GM12878 (cell line): ENCODE measurements at regions not wholly inside any gene's neighbourhood (a gene's known extent, or its start where the extent isn't known, plus 50 kb on each side); places are given as distances from the start of the nearest gene placed in this dataset.

Experiments
- ATAC-seq: fragments of 200-7000 bp; cut with Tn5 transposase; 3 replicates; pipeline ENCODE4 v1.9.1; 2020; ENCODE audit warnings: mild to moderate bottlenecking, moderate library complexity
- BruUV-seq: library from RNA; stranded (reverse); fragments of 400-500 nt; replicated peaks from 2 replicates; lab custom pipeline; 2021; lab: Mats Ljungman, UMichigan
- CTCF ChIA-PET: fragments of 300-600 bp; sonication (Branson Sonifier 250); formaldehyde crosslinking; extraction: SDS; loops from one replicate; lab custom pipeline; 2021; ENCODE audit warnings: inconsistent platforms; lab: Yijun Ruan, JAX
- POLR2A ChIA-PET: fragments of 350-600 bp; formaldehyde crosslinking; extraction: SDS; loops from one replicate; lab custom pipeline; 2021; ENCODE audit warnings: inconsistent platforms; lab: Charles Lee
- RAD21 ChIA-PET: fragments of 300-600 bp; sonication (Branson Sonifier 250); formaldehyde crosslinking; loops from one replicate; lab custom pipeline; 2023; ENCODE audit warnings: antibody characterized with exemption; ENCODE audit not compliant: unreplicated experiment; lab: Charles Lee
- SMC1A ChIA-PET: fragments of 300-600 bp; sonication (Branson Sonifier 250); formaldehyde crosslinking; loops from one replicate; lab custom pipeline; 2023; ENCODE audit not compliant: unreplicated experiment, uncharacterized antibody; lab: Charles Lee
- DNase-seq: peaks from one replicate; pipeline ENCODE4 v3.0.0-alpha.2; 2011; ENCODE audit warnings: low read depth, low spot score
- FAIRE-seq: peaks from 3 replicates; lab custom pipeline; 2011; peaks lifted over from hg19 to GRCh38; lab: Jason Lieb, UNC
- H2AFZ ChIP-seq: 2 replicates; pipeline ENCODE4 v1.6.0; 2011; ENCODE audit warnings: low read depth, low read length, control low read depth; ENCODE audit not compliant: control insufficient read depth
- H3K27ac ChIP-seq: 2 replicates; pipeline ENCODE4 v1.5.1; 2011; ENCODE audit warnings: control low read depth; ENCODE audit not compliant: control insufficient read depth, insufficient read depth
- H3K27me3 ChIP-seq, 2 experiments: replicated peaks in 1 of 2; 2 replicates each; pipeline versions ENCODE4 v1.6.0 to v1.6.1; 2011; ENCODE audit warnings: low read length in 1 of 2; ENCODE audit not compliant: control insufficient read depth in 2 of 2, insufficient read depth in 2 of 2
- H3K36me3 ChIP-seq, 2 experiments: 2 replicates each; pipeline ENCODE4 v1.5.1; 2011; ENCODE audit warnings: low read length in 1 of 2; ENCODE audit not compliant: control insufficient read depth in 2 of 2, insufficient read depth in 2 of 2
- H3K4me1 ChIP-seq: 2 replicates; pipeline ENCODE4 v1.6.1; 2011; ENCODE audit warnings: mild to moderate bottlenecking, low read length, moderate library complexity, mixed read lengths; ENCODE audit not compliant: control insufficient read depth, insufficient read depth
- H3K4me2 ChIP-seq: 2 replicates; pipeline ENCODE4 v1.6.0; 2011; ENCODE audit warnings: control low read depth; ENCODE audit not compliant: control insufficient read depth, insufficient read depth
- H3K4me3 ChIP-seq: fragments of 200-600 bp; sonication (generic); 2 replicates; pipeline ENCODE4 v1.5.1; 2016
- H3K79me2 ChIP-seq: 2 replicates; pipeline ENCODE4 v1.6.0; 2011; ENCODE audit warnings: low read length; ENCODE audit not compliant: control insufficient read depth, insufficient read depth
- H3K9ac ChIP-seq: 2 replicates; pipeline ENCODE4 v1.8.0; 2011; ENCODE audit warnings: low read length, control low read depth, mixed read lengths; ENCODE audit not compliant: control insufficient read depth, insufficient read depth
- H3K9me3 ChIP-seq: replicated peaks from 3 replicates; pipeline ENCODE4 v1.5.1; 2011; ENCODE audit warnings: mild to moderate bottlenecking, low read length; ENCODE audit not compliant: control insufficient read depth, insufficient read depth
- H4K20me1 ChIP-seq: 2 replicates; pipeline ENCODE4 v1.6.0; 2011; ENCODE audit not compliant: control insufficient read depth, insufficient read depth
- ESRRA ChIP-seq: IDR thresholded peaks from 2 replicates; pipeline ENCODE4 v1.6.1; 2012; ENCODE audit warnings: mild to moderate bottlenecking, low read length, improper control_type of control experiment
- KLF5 ChIP-seq: fragments of 450-650 bp; IDR thresholded peaks from 2 replicates; pipeline ENCODE4 v1.6.1; 2014; ENCODE audit warnings: mild to moderate bottlenecking; ENCODE audit not compliant: partially characterized antibody
- NFXL1 ChIP-seq: fragments of 450-650 bp; IDR thresholded peaks from 2 replicates; pipeline ENCODE4 v1.6.1; 2017; ENCODE audit warnings: antibody characterized with exemption, mild to moderate bottlenecking, borderline replicate concordance
- POLR2A ChIP-seq: IDR thresholded peaks from 2 replicates; pipeline ENCODE4 v1.6.1; 2011; ENCODE audit warnings: low read depth, mild to moderate bottlenecking, low read length
- PRDM15 ChIP-seq: fragments of 450-650 bp; formaldehyde crosslinking; IDR thresholded peaks from 2 replicates; pipeline ENCODE4 v1.4.0; 2020; ENCODE audit warnings: mild to moderate bottlenecking, moderate library complexity
- YY1 ChIP-seq: IDR thresholded peaks from 2 replicates; pipeline ENCODE4 v1.6.1; 2011; ENCODE audit warnings: low read depth, mild to moderate bottlenecking, low read length
- WGBS: methylation state at CpG from one replicate; pipeline ENCODE4 v1.1.6; 2016; ENCODE audit warnings: low lambda C conversion rate; ENCODE audit not compliant: insufficient replicate concordance, insufficient coverage; ENCODE audit errors: missing lambda C conversion rate; 5-methylcytosine and 5-hydroxymethylcytosine counted together
- in situ Hi-C: fragments of 300-500 bp; cut with MboI; formaldehyde crosslinking; loops from 9 replicates; pipeline ENCODE4 v1.14.3; 2018; ENCODE audit warnings: mixed read lengths
- intact Hi-C: fragments of 100-400 bp; cut with micrococcal nuclease; formaldehyde crosslinking; loops from one replicate; pipeline ENCODE4 v1.14.2; 2022; ENCODE audit not compliant: unreplicated experiment
- TF ChIP-seq, protein P1 (sequence below): IDR thresholded peaks from 2 replicates; pipeline ENCODE4 v1.6.1; 2011; ENCODE audit warnings: borderline replicate concordance, low read depth, mild to moderate bottlenecking, moderate library complexity, low read length; ENCODE audit not compliant: insufficient read depth, poor library complexity, severe bottlenecking

DNA sequence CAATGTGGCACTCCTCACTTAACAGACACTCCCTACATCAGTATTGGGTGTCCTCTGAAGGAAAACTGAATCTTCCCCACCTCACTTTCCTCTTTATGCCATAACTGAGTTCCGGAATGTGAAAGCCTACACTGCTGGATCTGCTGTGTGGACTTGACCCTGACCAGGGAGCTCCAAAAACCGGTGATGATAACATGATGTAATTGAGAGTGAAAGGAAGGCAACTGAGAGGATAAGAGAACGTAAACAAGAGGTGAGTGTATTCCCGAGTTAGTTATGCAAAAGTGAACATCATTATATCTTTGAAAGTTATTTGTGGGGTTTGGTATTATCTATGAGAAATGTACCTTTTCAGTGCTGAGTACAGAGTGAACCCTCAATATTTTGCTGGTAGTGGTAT is 1794.8 kb downstream of the MRPL39 start:
- intact Hi-C loops (no loop called here), in situ Hi-C loops (no loop called here)
- SMC1A ChIA-PET: no interaction called here
- Histone ChIP-seq H3K9ac (no peak overlapping the region), H3K4me2 (no peak overlapping the region), H3K4me3 (no peak overlapping the region), H4K20me1 (no peaks in the 10 kb centered on the region), H2AFZ (no peak overlapping the region), H3K4me1 (no peaks in the 10 kb centered on the region), H3K79me2 (no peaks in the 10 kb centered on the region), H3K36me3 (no peaks in the 10 kb centered on the region), H3K27ac (no peak overlapping the region), H3K9me3 (no peaks in the 10 kb centered on the region), H3K27me3 (no peaks in the 10 kb centered on the region)
- CTCF ChIA-PET: no interaction called here
- RAD21 ChIA-PET: no interaction called here
- TF ChIP-seq POLR2A (no peak), KLF5 (no peak), YY1 (no peak), ESRRA (no peak), PRDM15 (no peak), NFXL1 (no peak)
- TF ChIP-seq, protein P1, sequence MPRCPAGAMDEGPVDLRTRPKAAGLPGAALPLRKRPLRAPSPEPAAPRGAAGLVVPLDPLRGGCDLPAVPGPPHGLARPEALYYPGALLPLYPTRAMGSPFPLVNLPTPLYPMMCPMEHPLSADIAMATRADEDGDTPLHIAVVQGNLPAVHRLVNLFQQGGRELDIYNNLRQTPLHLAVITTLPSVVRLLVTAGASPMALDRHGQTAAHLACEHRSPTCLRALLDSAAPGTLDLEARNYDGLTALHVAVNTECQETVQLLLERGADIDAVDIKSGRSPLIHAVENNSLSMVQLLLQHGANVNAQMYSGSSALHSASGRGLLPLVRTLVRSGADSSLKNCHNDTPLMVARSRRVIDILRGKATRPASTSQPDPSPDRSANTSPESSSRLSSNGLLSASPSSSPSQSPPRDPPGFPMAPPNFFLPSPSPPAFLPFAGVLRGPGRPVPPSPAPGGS: no peak
- FAIRE-seq (no peak), ATAC-seq (no peak), DNase-seq (no peak)
- 23% methylated on average over 4 of the region's 4 CpGs for WGBS
- POLR2A ChIA-PET: no interaction called here
- no TSS peak for BruUV-seq
